ENCODE measurements at regions not wholly inside any gene's neighbourhood (a gene's known extent, or its start where the extent isn't known, plus 50 kb on each side); places are given as distances from the start of the nearest gene placed in this dataset.

DNA sequence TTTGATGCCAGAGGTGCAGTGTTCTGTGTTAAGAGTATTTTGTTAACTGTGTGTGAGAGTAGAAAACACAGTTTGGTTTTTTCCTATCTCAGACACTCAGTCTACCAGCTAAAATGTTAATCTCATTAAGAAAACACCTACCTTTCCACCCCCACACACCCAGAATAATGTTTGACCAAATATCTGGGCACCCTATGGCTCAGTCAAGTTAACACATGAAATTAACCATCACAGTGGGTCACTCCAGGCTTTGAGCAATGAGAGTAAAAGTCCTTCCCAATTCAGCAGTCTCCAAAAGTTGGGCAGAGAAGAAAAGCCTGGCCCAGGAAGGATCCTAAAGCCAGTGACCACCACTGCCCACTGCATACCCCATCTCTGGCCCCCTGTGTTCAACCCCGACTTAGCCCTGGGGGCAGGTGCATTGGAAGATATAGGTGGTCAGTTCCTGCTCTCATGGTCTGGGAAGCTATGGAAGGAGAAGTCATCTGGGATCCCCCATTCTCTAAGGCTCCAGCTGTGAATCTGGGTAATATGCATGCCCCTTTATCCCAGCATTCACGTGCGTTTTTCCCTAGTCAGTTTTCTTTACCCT lies 50.2 kb upstream of the CSF3R start:
- 15% methylated on average over 3 of the region's 3 CpGs for WGBS (ENCODE audit: missing lambda C conversion rate)
- DNase-seq (ENCODE audit: low read depth in 1 of 2, low spot score in 1 of 2): no peak
- TF ChIP-seq BHLHE40 (IDR thresholded peaks at IDR 0.05; ENCODE audit: low read depth, low read length) (no peak), POLR2A (IDR thresholded peaks at IDR 0.05; ENCODE audit: low read length) (no peak), MAFK (IDR thresholded peaks at IDR 0.05; ENCODE audit: partially characterized antibody) (no peak), ZSCAN20 (CRISPR knock-in tag; IDR thresholded peaks at IDR 0.05) (no peak)
- CTCF ChIA-PET: interaction anchor here (0.6 to 7.1 kb wide), 3 partner anchors 10 to 1159 kb away, joined by 4 to 40 read pairs (median 4); no protein-coding TSS in a partner anchor
- Histone ChIP-seq H3K27ac (no peak overlapping the region), H3K4me1 (no peaks in the 10 kb centered on the region), H3K4me2 (no peak overlapping the region), H3K9me3 (no peaks in the 10 kb centered on the region), H3K4me3 (no peak overlapping the region)
- no peak for FAIRE-seq
- ATAC-seq: no peak
- POLR2A ChIA-PET: no interaction called here

All from A549 (cell line).